PC-3 (cell line): ENCODE measurements at regions not wholly inside any gene's neighbourhood (a gene's known extent, or its start where the extent isn't known, plus 50 kb on each side); places are given as distances from the start of the nearest gene placed in this dataset.

ENCODE experiments used
- ATAC-seq: fragments of 200-7000 bp; cut with Tn5 transposase; 2 replicates; pipeline ENCODE4 v1.9.1; 2020; ENCODE audit warnings: mild to moderate bottlenecking, moderate library complexity
- BruUV-seq: library from RNA; stranded (reverse); fragments of 400-500 nt; replicated peaks from 2 replicates; lab custom pipeline; 2021; lab: Mats Ljungman, UMichigan
- CTCF ChIA-PET: fragments of 300-600 bp; sonication (Branson Sonifier 250); formaldehyde crosslinking; loops from one replicate; lab custom pipeline; 2022; ENCODE audit warnings: antibody characterized with exemption; lab: Charles Lee
- POLR2A ChIA-PET: fragments of 300-600 bp; sonication (Branson Sonifier 250); formaldehyde crosslinking; loops from one replicate; lab custom pipeline; 2022; ENCODE audit warnings: antibody characterized with exemption; ENCODE audit not compliant: unreplicated experiment; lab: Charles Lee
- DNase-seq: peaks from one replicate; pipeline ENCODE4 v3.0.0-alpha.2; 2015
- H2AFZ ChIP-seq: fragments of 300-600 bp; sonication (generic); 2 replicates; pipeline ENCODE4 v1.6.0; 2016; ENCODE audit warnings: antibody characterized with exemption, low read length
- H3F3A ChIP-seq: fragments of 300-600 bp; sonication (generic); one replicate; pipeline ENCODE4 v1.6.0; 2017; ENCODE audit warnings: antibody characterized with exemption, low read length, control low read depth, mild to moderate bottlenecking; ENCODE audit not compliant: unreplicated experiment
- H3K27ac ChIP-seq: fragments of 300-600 bp; sonication (generic); 2 replicates; pipeline ENCODE4 v1.5.1; 2016; ENCODE audit warnings: mild to moderate bottlenecking, low read length
- H3K27me3 ChIP-seq: fragments of 300-600 bp; sonication (generic); 2 replicates; pipeline ENCODE4 v1.6.1; 2016; ENCODE audit warnings: low read length, mixed read lengths
- H3K36me3 ChIP-seq: fragments of 300-600 bp; sonication (generic); 2 replicates; pipeline ENCODE4 v1.6.1; 2016; ENCODE audit warnings: low read depth, mixed run types, low read length, mixed read lengths
- H3K4me1 ChIP-seq: fragments of 300-600 bp; sonication (generic); 2 replicates; pipeline ENCODE4 v1.5.1; 2016; ENCODE audit warnings: low read length; ENCODE audit not compliant: insufficient read depth
- H3K4me2 ChIP-seq: fragments of 300-600 bp; sonication (generic); 2 replicates; pipeline ENCODE4 v1.6.0; 2016; ENCODE audit warnings: low read length
- H3K4me3 ChIP-seq: fragments of 300-600 bp; sonication (generic); 2 replicates; pipeline ENCODE4 v1.5.1; 2016; ENCODE audit warnings: mild to moderate bottlenecking, low read length, mixed read lengths
- H3K79me2 ChIP-seq: fragments of 300-600 bp; sonication (generic); 2 replicates; pipeline ENCODE4 v1.6.1; 2017; ENCODE audit warnings: low read length, mixed read lengths
- H3K9ac ChIP-seq: fragments of 300-600 bp; sonication (generic); 2 replicates; pipeline ENCODE4 v1.6.0; 2016; ENCODE audit warnings: mild to moderate bottlenecking, low read length
- H3K9me2 ChIP-seq: fragments of 300-600 bp; sonication (generic); replicated peaks from 2 replicates; pipeline ENCODE4 v1.6.1; 2016; ENCODE audit warnings: mixed run types, low read length, mixed read lengths
- H3K9me3 ChIP-seq: fragments of 300-600 bp; sonication (generic); 2 replicates; pipeline ENCODE4 v1.6.1; 2016; ENCODE audit warnings: low read length, mixed read lengths
- H4K20me1 ChIP-seq: fragments of 300-600 bp; sonication (generic); 2 replicates; pipeline ENCODE4 v1.6.1; 2016; ENCODE audit warnings: low read length, mixed read lengths
- CTCF ChIP-seq: fragments of 300-600 bp; sonication (generic); conservative IDR thresholded peaks from 2 replicates; pipeline ENCODE4 v1.5.1; 2017; ENCODE audit warnings: antibody characterized with exemption, low read depth, mild to moderate bottlenecking, low read length
- EZH2 ChIP-seq: fragments of 300-600 bp; sonication (generic); IDR thresholded peaks from one replicate; pipeline ENCODE4 v1.6.1; 2017; ENCODE audit warnings: antibody characterized with exemption, mild to moderate bottlenecking, low read length; ENCODE audit not compliant: unreplicated experiment
- EZH2phosphoT487 ChIP-seq: fragments of 300-600 bp; sonication (generic); IDR thresholded peaks from 2 replicates; pipeline ENCODE4 v1.6.1; 2018; ENCODE audit warnings: mild to moderate bottlenecking, antibody characterized with exemption, low read length, borderline replicate concordance
- intact Hi-C: fragments of 100-400 bp; cut with micrococcal nuclease; formaldehyde crosslinking; loops from 2 replicates; pipeline ENCODE4 v1.9.0; 2023

- TF ChIP-seq EZH2 = no peak
- TF ChIP-seq CTCF = no peak
- no peak for TF ChIP-seq EZH2phosphoT487
- Histone ChIP-seq H3K4me1 (peaks cover 53% of the 10 kb centered on the region), H3K4me3 (no peak overlapping the region), H3K9me2 (0 out of 2 replicates have a peak, but pooled peaks cover 7% of the 10 kb centered on the region), H2AFZ (peak overlapping the region; percentile 0; the same call in 1 of the 2 replicates), H3K4me2 (0 out of 2 replicates have a peak overlapping the region, but pooled peaks have one; percentile 2), H3K36me3 (no peaks in the 10 kb centered on the region), H3K79me2 (no peaks in the 10 kb centered on the region), H3K9ac (peak overlapping the region; percentile 10), H4K20me1 (no peaks in the 10 kb centered on the region), H3F3A (peaks cover 11% of the 10 kb centered on the region), H3K9me3 (no peaks in the 10 kb centered on the region), H3K27me3 (no peaks in the 10 kb centered on the region), H3K27ac (peak overlapping the region; percentile 41)
- DNase-seq (no peak), ATAC-seq (no peak)
- CTCF ChIA-PET = no interaction called here
- POLR2A ChIA-PET = no interaction called here
- no TSS peak for BruUV-seq
- intact Hi-C loops = loop anchor here (1.0 to 10.0 kb wide), 3 partner anchors 549 to 809 kb away; no protein-coding TSS in a partner anchor
Measured at GRCh38 chr10:36721871-36722270, 403.5 kb upstream of the ANKRD30A start.

- H3K9me3 ChIP-seq = no peaks in the 10 kb centered on the region
- H3K27ac ChIP-seq = peak overlapping the region; percentile 41
- no peaks in the 10 kb centered on the region for H3K79me2 ChIP-seq
- ChIA-PET CTCF (interaction anchor here (0.5 kb wide), 1 partner anchor 70 kb away, joined by 5 read pairs; no protein-coding TSS in a partner anchor), POLR2A (no interaction called here)
- no peak for TF ChIP-seq CTCF
- TF ChIP-seq EZH2 = no peak
- no TSS peak for BruUV-seq
- H2AFZ ChIP-seq = no peak overlapping the region
- no peak overlapping the region for H3K4me3 ChIP-seq
- peak overlapping the region; percentile 10; the same call in 1 of the 2 replicates for H3K9ac ChIP-seq
- 0 out of 2 replicates have a peak, but pooled peaks cover 7% of the 10 kb centered on the region for H3K9me2 ChIP-seq
- peak; percentile 100 for DNase-seq
- H3K4me1 ChIP-seq = peaks cover 53% of the 10 kb centered on the region
- intact Hi-C loops = loop anchor here (1.0 to 10.0 kb wide), 3 partner anchors 548 to 808 kb away; no protein-coding TSS in a partner anchor
- H3K36me3 ChIP-seq = no peaks in the 10 kb centered on the region
- peak; percentile 21 for ATAC-seq
- H3F3A ChIP-seq = peaks cover 2% of the 10 kb centered on the region
- H4K20me1 ChIP-seq = no peaks in the 10 kb centered on the region
- H3K4me2 ChIP-seq = peak overlapping the region; percentile 2
- no peaks in the 10 kb centered on the region for H3K27me3 ChIP-seq
Measured at GRCh38 chr10:36720895-36721294, 404.5 kb upstream of the ANKRD30A start.

- no TSS peak for BruUV-seq
- Histone ChIP-seq H3K27ac (peak overlapping the region; percentile 80), H3K4me2 (peak overlapping the region; percentile 6), H3K4me1 (peaks cover 40% of the 10 kb centered on the region), H2AFZ (no peak overlapping the region), H3K9me2 (0 out of 2 replicates have a peak, but pooled peaks cover 7% of the 10 kb centered on the region), H4K20me1 (no peaks in the 10 kb centered on the region), H3K9me3 (no peaks in the 10 kb centered on the region), H3K9ac (peak overlapping the region; percentile 53), H3K4me3 (no peak overlapping the region), H3F3A (no peaks in the 10 kb centered on the region), H3K79me2 (no peaks in the 10 kb centered on the region), H3K36me3 (no peaks in the 10 kb centered on the region), H3K27me3 (no peaks in the 10 kb centered on the region)
- no peak for TF ChIP-seq EZH2
- TF ChIP-seq EZH2phosphoT487 = no peak
- TF ChIP-seq CTCF = no peak
- ChIA-PET POLR2A (interaction anchor here (0.6 kb wide), 1 partner anchor 9 kb away, joined by 3 read pairs; no protein-coding TSS in a partner anchor), CTCF (interaction anchor here (0.9 kb wide), 1 partner anchor 1084 kb away, joined by 4 read pairs; no protein-coding TSS in a partner anchor)
- ATAC-seq (peak; percentile 69), DNase-seq (peak; percentile 82)
- intact Hi-C loops = loop anchor here (2.0 kb wide), 1 partner anchor 544 kb away; no protein-coding TSS in a partner anchor
Measured at GRCh38 chr10:36717118-36717517, 408.3 kb upstream of the ANKRD30A start.
